ENCODE measurements at regions not wholly inside any gene's neighbourhood (a gene's known extent, or its start where the extent isn't known, plus 50 kb on each side); places are given as distances from the start of the nearest gene placed in this dataset.
"Not testable (repeated sequence)": the region's sequence is repeated elsewhere in the genome, so short reads cannot be mapped to it uniquely, and the experiment has no call there.

DNA sequence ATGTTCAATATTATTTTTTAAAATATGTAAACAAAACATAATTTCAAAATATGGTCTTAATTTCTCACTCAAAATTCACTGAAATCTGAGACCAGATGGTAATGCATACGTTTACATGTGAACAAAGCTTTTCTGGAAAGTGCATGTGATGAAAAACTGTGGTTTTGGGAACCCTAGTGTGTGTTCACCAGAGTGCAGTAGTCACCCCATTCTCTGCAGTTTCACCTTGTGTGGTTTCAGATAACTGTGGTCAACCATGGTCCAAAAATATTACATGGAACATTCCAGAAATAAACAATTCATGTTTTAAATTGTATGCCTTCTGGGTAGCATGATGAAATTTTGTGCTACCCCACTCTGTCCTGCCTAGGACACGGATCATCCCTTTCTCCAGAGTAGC, 2021.9 kb downstream of the MRPL39 start:
- no peak for DNase-seq

DNA sequence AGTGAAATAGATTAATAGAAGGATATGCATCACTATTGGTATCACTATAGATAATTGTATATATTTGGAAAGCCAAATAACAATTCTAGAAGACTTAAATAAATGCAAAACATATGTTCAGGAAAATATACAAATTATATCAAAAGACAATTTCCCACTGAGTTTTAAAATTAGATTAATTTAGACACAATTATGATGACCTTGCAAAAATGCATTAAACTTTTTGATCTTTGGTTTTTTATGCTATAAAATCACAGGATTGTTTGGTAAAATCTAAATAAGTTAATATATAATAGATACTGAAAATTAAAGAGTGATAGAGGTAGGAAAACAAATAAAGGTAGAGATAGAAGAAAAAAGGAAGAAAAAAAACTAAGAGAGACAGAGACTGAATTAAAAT, 2027.7 kb downstream of the MRPL39 start:
- no peak for DNase-seq

DNA sequence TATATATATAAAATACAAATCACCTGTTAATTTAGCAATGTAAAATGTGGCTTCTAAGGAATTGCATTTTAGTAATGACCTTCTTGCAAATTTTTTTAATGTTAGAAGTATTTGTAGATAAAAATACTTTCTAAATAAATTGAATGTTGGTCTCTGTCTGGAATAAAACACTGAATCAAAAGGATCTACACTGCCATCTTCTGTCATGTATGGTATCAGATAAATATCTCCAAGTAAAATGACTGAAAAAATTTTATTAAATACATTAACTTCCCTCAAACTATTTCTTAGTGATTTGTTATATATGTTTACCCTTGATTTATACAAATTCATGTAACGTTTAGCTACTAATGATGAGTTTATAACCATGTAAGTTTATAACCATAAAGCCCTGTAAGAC, 2029.3 kb downstream of the MRPL39 start:
- DNase-seq, result no peak

DNA sequence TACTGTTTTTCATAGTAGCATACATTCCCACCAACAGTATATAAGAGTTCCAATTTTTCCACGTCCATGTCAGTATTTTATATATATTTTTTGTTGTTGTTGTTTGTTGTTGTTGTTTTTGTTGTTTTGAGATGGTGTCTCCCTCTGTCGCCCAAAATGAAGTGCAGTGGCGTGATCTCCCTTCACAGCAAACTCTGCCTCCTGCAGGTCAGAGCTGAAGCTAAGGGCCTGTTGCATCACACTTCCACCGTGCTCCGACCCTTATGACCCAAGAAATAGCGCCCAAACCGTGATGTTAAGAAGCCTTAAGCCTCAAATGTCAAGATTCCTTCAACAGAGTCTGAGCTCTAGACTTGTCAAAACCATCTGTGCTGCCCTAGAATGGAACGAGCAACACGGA, 2032.3 kb downstream of the MRPL39 start:
- DNase-seq, result no peak

DNA sequence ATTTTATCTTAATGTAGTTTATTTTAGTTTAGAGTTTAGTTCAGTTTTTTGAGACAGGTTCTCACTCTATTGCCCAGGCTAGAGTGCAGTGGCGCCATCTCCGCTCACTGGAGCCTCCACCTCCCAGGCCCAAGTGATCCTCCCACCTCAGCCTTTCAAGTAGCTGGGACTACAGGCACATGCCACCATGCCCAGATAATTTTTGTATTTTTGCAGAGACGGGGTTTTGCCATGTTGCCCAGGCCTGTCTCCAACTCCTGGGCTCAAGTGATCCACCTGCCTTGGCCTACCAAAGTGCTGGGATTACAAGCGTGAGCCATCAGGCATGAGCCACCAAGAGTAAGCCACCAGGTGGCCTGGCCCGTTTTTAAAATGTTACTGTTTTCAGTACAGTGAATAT, 2058.4 kb downstream of the MRPL39 start:
- DNase-seq, result not testable (repeated sequence)

DNA sequence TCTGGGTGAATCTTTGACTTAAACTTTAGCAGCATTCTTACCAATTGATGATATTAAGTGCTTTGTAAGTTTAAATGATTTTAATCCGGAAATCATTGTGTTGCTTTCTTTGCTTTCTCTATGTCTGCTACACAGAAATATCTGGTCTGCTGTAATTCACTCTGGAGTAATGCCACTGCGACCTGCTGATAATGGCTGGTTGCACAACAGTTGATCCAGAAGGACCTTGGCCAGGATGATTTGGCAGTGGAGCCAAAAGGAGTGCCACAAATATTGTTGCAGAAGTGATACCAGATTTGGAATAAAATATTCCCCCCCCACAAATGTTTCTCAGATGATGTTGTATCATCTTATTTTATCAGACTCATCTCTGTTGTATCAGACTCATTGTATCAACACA, 2063.9 kb downstream of the MRPL39 start:
- no peak for DNase-seq

DNA sequence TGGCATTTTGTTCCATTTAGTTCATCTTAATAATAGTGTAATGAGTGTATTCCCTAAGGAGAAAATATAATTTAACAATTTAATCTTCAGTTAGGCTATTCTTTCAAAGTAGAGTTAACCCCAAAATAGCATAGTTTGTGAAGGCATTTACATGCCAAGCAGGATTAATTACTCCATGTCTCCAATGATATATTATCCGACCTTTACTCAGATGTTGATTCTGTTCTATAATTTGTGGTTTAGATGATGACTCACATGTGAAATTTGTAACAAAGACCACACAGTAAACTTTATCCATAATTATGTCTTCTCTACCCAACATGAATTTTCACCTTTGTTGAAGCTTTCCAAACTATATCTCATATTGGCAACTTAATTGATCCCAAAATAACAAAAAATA, 2065.2 kb downstream of the MRPL39 start:
- DNase-seq, result no peak

DNA sequence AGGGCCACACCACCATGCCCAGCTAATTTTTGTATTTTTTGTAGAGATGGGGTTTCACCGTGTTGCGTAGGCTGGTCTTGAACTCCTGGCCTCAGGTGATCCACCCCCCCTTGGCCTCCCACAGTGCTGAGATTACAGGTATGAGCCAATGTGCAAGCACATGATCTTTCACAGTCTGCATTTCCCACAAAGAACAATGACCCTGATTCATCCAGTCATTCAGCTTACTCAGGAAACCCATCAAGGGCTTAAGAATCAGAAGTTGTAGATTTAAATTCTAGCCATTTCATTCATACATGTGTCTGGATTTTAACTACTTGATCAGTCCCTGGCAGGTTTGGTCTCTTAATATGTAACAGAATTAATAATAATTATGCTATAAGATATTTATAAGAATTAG, 2065.7 kb downstream of the MRPL39 start:
- no peak for DNase-seq

DNA sequence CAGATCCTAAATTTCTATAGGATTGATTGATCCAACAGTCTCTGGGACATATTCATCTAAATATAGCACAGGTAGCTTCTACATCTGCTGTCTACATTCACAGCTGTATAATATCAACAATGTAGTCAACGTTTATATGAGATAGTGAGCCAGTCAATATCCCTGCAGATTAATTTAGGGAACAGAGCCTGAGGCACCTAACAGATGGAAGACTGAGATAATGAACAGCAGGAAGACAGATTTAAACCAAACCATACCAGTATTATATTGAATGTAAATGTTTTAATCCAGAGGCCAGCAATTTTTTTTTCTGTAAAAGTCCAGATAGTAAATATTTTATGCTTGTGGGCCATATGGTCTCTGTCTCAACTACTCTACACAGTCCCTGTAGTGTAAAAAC, 2072.4 kb downstream of the MRPL39 start:
- DNase-seq, result no peak

DNA sequence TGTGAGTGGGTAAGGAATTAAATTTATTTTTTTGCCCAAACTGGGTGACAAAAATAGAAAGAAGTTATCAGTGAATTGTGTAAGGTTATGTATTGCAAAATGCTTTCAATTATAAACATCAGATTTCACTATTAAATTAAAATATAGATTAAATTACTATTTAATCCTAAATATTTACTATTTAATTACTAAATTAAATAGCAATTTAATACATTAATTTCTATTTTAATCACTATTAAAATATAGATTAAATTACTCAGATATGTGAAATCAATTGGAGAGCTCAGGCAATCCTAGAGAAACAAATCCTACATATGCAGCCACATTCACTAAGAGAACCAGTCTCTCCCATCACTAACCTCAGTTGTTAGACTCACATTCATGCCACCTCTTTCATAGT, 2075.8 kb downstream of the MRPL39 start:
- DNase-seq, result no peak

DNA sequence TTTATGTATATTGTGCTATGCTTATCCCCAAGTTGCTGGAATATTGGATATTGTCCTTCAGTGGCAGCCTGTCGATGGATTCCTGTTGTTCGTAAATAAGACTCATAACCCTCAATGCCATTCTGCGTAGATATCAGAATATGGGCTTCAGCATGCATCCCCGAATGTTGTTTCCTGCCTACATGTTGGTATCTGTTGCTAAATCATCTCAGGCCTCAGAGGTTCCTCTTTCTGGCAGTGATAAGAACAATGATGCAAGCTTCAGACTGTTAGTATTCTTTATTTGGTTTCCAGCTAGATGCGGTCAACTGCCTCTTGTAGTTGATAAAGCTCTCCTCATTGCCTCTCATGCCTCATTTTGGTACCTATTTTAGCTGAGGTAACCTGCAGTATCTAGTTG, 2082.6 kb downstream of the MRPL39 start:
- no peak for DNase-seq

DNA sequence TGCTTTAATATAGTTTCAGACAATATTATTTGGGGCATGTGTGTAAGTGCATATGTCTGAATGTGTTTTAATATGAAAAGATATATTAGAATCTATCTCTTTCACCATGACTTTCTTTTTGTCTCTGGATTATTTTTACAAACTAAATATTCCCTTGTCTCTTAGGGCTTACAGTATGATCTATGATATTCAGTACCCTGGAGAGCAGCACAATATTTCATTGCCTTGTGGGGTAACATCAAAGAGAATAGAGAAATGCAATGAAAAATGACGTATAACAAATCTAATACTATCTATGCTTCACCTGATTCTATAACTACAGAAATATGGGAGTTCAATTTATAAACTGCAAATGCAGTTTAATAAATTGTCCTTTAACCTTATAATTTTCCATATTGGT, 2084.5 kb downstream of the MRPL39 start:
- no peak for DNase-seq

DNA sequence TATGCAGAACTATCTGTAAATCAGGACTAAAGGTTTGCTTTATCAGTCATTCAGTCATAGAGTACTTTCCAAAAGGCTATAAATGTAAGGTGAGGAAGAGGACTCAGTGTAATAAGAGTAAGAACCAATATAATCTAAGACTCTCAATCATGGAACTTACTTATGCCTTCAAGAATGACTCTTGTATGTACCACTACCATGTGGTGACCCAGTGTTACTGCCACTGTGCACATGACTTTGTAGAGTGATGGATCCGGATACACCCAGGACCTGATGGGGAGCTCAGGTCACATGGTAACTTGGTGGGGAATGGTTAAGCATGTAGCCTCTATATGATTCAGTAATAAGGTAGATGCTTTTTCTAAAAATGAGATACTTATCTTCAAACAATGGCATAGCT, 2099.8 kb downstream of the MRPL39 start:
- no peak for DNase-seq

DNA sequence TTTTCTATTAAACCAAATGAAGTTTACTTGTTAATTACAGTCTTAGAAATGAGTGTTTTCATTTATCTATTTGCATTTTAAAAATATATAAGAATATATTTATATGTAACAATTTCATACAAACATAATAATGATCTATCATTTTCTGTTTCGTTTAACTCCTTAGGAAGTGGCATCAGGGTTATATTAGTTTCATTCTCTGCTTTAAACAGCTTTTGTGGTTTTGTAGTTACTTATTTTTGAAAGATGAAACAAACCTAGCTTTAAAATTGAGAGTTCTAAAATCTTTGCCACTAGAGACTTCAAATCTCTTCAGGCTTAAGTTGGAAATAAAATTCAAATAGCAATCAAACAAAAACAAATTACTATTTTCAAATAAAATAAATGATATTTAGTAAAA, 2110.6 kb downstream of the MRPL39 start:
- DNase-seq, result no peak

DNA sequence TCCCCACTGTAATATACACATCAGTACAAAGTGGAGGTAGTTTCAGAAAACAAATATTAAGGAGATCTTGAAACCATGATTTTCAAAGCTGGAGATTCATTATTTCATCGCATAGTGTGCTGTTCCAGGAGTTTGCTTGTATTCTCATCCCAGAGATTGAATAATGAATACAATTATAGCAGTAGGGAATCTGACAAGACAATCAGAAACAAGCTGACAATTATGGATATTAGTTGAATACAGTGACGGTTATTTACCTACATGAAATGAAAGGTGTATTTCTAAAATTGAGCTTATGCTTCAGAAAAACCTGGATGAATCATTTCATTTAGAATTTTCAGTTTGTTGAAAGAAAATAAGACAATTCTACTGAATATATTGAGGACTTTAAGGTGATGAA, 2119.0 kb downstream of the MRPL39 start:
- DNase-seq, result no peak

DNA sequence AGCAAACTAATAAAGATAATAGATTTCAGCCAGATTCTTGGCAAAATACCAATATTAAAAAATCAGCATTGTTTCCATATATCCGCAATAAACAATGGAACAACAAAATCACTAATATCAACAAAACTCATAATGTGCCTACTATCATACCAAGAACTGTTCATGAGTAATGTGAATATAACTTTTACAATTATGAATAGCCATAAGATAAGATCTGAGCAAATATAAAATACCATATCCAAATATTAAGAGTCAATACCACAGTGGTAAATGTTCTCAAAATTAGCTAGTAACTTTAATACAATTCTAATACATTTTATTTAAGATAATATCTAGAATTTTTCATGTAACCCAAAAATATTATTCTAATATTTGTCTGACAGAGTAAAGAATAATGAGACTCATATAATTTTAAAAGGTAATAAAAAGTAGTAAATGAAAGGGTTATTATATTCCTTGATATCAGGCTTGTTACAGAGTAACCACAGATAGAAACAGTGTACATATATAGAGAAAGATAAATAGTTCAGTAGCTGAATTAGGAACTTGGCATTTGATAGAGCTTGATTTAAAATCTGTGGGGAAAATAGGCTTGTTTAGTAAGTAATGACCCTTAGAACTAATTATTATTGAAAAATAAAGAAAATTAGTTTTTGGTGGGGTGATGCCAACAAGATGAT, 2126.6 kb downstream of the MRPL39 start:
- DNase-seq, result no peak

DNA sequence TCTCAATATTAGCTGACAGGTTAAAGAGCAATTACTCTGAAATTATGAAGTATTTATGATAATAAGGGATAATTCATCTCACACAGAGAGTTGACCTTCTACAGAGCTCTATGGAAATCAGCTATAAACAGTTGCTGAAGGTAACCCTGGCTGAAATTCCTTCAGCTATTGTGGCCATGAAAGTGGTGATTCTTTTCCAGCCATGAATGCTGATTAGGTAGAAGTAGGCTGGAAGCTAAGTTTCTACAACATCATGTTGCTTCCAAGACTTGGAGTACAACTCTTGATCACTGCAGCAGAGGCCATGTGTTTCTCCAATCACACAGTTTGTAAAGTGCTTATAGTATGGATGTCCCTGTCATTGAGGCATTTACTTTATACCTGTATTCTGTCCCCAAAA, 2128.9 kb downstream of the MRPL39 start:
- no peak for DNase-seq

DNA sequence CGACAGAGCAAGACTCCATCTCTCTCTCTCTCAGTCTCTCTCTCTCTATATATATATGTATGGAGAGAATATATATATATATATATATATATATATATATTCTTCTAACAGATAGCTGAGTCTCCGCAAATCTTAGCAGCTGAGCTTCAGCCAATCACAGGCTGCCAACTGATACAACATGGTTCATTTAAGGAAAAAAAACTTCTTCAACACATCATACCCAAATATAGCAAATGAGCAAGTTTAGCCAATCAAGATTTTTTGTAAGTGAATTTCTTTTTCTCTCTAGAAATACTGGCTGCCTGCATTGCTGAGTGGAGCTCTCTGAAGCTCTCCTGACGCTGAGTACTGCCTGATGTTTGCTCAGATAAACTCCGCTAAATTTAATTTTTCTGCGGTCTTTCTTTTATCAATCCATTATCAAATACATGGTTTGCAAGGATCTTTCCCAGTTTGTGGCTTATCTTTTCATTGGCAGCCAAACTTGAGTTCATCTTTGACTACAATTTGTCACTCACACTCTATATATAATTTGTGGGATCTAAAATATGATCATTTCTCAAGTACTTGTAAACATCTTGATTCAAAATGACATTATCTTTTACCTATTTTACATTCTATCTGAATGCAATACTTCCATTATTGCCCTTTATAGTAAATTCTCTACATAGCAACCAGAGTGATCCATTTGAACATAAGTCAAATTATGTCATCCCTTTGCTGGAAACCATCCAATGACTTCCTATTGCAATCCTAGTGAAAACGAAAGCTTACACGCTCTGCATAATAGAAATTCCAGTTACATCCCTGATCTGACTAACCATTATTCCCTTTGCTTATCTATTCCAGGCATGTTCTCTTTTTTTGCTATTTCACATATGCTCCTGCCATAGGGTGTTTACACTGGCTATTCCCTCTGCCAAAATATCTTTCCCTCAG, 2131.7 kb downstream of the MRPL39 start:
- no peak for DNase-seq

DNA sequence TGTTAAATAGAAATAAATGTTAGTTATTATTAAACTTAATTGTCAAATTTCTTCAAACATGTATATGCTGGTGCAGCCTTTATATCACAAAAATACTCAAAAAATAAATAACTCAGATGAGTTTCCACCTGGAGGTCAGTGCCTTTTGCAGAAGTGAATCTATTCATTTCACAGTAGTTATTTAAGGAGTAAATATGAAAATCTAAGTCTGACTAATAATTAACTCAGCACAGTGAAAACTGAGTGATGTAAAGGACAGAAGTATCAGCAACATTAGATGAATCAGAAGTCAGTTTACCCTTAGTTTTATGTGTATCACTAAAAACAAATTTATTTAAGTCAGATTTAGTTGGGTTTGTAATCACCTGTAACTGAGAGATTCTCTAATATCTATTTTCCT, 2135.4 kb downstream of the MRPL39 start:
- DNase-seq, result no peak

DNA sequence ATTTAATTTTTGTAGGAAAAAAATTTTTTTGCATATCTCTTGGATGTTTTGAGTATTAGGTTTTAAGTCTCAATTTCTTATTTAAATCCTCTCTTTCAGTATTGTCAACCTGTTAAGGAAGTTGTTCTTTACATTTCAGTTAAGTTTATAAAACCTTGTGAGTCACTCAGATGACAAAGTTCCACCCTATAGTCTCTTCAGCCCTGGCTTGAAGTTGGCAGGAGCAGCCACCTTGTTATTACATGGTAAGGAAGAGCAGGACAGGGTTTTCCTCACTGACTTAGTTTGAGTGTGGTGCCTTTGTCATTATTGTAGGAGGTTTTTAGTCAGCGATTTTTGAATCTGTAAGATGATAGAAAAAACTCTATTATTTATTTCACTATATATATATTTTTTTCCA, 2143.9 kb downstream of the MRPL39 start:
- no peak for DNase-seq

DNA sequence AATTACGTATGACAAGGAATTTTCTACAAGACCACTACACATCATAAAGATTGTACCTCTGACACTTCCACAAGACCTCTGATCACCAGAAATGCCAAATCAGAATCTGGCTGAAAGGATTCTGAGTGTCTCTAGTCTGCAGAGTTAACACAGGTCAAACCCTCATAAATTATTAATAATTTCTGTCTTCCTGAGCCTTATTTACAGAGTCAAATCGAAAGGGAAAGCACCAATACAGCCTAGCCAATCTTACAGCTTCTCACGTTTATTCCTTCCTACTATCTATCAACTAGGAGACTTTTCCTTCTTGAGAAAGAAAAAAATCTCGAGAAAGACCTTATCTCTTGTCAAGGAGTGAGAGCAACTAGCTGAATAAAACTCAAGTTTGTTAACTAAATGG, 2151.6 kb downstream of the MRPL39 start:
- no peak for DNase-seq

DNA sequence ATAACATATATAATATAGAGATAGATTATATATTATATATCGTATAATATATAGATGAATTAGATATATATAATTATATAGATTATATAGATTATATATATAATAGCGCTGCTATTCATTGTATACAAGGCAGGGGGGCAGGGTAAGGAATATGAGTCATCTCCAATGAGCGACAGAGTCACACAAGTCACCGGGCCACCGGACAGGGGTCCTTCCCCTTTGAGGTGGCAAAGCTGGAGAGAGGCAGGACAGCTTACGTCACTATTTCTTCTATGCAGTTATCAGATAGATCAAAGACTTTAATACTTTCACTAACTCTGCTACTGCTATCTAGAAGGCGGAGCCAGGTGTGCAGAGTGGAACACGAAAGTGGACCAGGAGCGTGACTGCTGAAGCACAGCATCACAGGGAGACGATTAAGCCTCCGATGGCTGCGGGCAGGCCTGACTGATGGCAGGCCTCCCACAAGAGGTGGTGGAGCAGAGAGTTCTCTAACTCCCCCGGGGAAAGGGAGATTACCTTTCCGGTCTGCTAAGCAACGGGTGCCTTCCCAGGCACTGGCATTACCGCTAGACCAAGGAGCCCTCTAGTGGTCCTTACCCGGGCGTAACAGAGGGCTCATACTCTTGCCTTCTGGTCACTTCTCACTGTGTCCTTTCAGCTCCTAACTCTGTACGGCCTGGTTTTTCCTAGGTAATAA, 2154.7 kb downstream of the MRPL39 start:
- DNase-seq, result peak; percentile 28

DNA sequence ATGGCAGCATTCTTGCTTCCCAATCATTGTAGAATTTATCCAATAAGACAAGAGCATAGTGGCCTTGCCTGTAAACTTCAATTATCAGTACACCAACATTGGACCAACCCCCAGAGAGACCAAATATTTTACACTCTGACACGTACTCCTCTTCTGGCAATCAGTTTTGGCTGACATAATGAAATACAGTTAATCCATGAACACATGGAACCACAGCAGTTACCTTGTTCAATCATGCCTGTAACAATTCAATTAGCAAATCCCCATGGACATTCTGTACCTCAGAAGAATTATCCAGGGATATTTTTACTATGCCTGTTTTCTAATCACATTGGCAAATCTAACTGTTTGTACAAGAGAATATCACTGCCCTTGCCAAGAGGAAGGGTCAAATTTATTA, 2162.0 kb downstream of the MRPL39 start:
- DNase-seq, result no peak

Data from left kidney (tissue), 1 donor.